Stimulated activated naive CD8-positive, alpha-beta T cell treated with anti-CD3 and anti-CD28 coated beads, Interleukin-15, amount 100 ng/mL, for 72 hours (primary cell): ENCODE measurements at regions not wholly inside any gene's neighbourhood (a gene's known extent, or its start where the extent isn't known, plus 50 kb on each side); places are given as distances from the start of the nearest gene placed in this dataset.
A peak's percentile ranks its signal among the peaks of the same experiment; 100 is the strongest.

Experiments
- ATAC-seq: fragments of 150-1000 bp; cut with Tn5 transposase; 2 replicates; pipeline ENCODE4 v1.10.0; 2021; ENCODE audit warnings: mild to moderate bottlenecking, moderate library complexity
- DNase-seq, 2 donors: peaks; one replicate each; pipeline ENCODE4 v3.0.0; 2021 to 2022
- H3K27ac Mint-ChIP-seq, 2 donors: one replicate each; pipeline ENCODE4 v1.8.0; 2022; ENCODE audit warnings: mild to moderate bottlenecking in 2 of 2, mixed read lengths in 2 of 2, moderate library complexity in 2 of 2
- H3K27me3 Mint-ChIP-seq: one replicate; pipeline ENCODE4 v1.8.0; 2022; ENCODE audit warnings: mixed read lengths
- H3K4me1 Mint-ChIP-seq: one replicate; pipeline ENCODE4 v1.8.0; 2022; ENCODE audit warnings: mild to moderate bottlenecking, mixed read lengths
- H3K4me3 Mint-ChIP-seq, 2 donors: one replicate each; pipeline ENCODE4 v1.8.0; 2022; ENCODE audit warnings: mild to moderate bottlenecking in 2 of 2, mixed read lengths in 2 of 2, moderate library complexity in 1 of 2
- H3K9me3 Mint-ChIP-seq, 2 donors: one replicate each; pipeline ENCODE4 v1.8.0; 2022; ENCODE audit warnings: mixed read lengths in 2 of 2

DNA sequence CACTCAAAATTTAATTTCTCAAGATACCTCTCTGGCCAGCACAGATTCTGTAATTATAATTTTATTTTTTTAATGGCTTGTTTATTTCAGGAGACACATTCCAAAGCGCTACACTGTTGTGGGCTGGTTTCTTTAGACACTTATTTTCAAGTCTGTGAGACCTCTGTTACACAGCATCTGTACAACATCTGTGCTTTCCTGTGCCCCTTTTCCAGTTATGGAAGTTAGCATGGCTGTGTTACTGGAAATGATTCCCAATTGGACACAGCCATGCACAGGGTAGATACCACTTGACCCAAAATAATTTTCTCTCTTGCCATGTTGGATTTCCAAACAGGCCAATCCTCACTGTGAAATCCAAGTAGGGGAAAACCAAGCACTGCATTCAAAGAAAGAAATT lies 172.3 kb upstream of the ADCY1 start:
- ATAC-seq, result no peak
- H3K9me3 Mint-ChIP-seq, result peaks cover 6 to 9% of the 10 kb centered on the region in 2 donors
- H3K27ac Mint-ChIP-seq, result peak overlapping the region; percentile 87 to 96
- H3K27me3 Mint-ChIP-seq, result peaks cover 55% of the 10 kb centered on the region
- DNase-seq, result no peak
- H3K4me3 Mint-ChIP-seq, result no peak overlapping the region
- H3K4me1 Mint-ChIP-seq, result peaks cover 21% of the 10 kb centered on the region

DNA sequence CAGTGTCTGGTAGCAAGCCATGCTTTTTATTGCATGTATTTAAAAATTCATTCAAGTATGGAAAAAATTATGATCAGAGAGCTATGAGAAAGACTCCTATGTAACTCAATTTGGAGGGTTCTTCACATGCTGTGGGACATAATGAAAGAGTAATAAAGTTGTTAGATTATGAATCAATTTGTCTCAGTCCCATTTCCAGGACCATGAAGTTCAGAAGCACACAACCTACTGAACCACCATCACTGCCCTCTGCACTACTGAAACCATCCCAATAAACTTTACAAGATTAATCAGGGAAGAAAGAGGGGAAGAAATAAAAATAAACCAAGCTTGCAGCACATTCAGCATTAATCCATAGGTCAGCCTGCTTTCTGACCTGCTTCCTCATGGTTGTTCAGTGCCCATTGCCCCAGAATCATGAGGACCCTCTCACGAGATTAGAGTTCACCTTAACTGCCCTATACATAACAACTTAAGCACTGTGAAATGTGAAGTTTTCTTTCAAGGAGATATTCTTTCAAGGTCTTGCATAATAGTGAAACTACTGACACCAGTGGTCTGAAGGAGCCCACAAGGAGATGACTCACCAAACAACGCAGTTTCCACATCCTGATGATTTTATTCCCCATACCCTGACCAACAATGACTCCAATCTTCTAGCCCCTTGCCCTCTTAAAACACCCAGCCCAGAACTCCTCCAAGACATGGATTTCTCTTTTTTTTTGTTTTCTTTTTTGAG lies 171.5 kb upstream of the ADCY1 start:
- H3K4me3 Mint-ChIP-seq, result no peak overlapping the region
- H3K9me3 Mint-ChIP-seq, result peaks cover 6 to 9% of the 10 kb centered on the region in 2 donors
- peaks cover 55% of the 10 kb centered on the region for H3K27me3 Mint-ChIP-seq
- ATAC-seq (peak; percentile 91), DNase-seq (peak; percentile 22 to 49)
- peak overlapping the region; percentile 87 to 96 for H3K27ac Mint-ChIP-seq
- H3K4me1 Mint-ChIP-seq, result peaks cover 21% of the 10 kb centered on the region

DNA sequence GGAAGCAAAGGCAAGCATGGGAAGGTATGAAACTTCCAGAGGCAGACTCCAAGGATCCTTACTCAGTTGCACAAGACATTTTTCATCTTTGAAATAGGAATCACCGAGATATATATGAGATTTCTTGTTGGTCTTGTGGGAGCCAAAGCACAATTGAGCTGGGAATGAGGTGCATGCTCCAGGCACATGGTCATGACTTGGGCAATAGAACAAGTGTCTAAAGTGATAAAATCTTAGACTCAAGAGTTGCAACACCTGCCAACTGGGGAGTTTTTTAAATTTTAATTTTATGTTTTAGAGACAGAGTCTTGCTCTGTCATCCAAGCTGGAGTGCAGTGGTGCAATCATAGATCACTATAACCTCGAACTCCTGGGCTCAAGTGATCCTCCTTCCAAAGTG lies 169.5 kb upstream of the ADCY1 start:
- Mint-ChIP-seq H3K4me3 (no peak overlapping the region), H3K4me1 (peaks cover 21% of the 10 kb centered on the region), H3K27ac (peak overlapping the region in 1 of 2 donors; percentile 54), H3K9me3 (peaks cover 6 to 9% of the 10 kb centered on the region in 2 donors), H3K27me3 (peaks cover 55% of the 10 kb centered on the region)
- no peak for DNase-seq
- ATAC-seq, result no peak

DNA sequence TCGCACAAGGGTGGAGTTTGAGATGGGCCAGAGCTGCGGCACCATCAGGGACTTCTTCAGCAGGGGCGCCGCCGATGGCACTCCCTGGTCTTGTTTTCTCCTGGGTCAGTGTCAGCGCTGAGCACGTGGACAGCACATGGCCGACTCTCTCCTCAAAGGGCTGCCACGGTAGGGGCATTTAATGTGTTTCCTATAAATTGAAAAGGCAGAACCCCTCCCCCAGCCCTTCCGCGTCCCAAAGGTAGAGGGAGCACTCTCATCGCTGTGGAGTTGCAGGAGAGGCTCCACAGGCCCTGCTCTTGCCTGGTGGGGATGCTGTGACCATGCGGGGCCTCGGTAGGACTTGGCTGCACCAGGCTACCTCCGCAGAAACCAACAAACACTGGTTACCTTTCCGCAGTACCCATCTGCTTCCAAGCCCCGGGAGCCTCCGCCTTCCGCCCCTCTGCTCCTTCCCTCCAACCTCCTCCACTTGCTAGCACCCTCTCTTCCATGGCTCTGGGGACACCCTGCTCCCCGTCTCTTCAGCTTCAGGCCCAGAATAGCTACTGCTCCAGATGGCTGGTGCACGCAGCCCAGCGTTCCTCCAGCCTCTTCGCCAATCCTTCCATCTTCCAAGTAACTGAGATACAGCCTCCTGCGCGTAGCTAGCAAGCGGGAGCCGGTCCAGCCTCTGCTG lies 166.3 kb upstream of the ADCY1 start:
- Mint-ChIP-seq H3K4me1 (peaks cover 11% of the 10 kb centered on the region), H3K27me3 (peaks cover 42% of the 10 kb centered on the region), H3K4me3 (no peak overlapping the region), H3K27ac (peak overlapping the region in 1 of 2 donors; percentile 19), H3K9me3 (peaks cover 14 to 28% of the 10 kb centered on the region in 2 donors)
- DNase-seq, result no peak
- no peak for ATAC-seq

DNA sequence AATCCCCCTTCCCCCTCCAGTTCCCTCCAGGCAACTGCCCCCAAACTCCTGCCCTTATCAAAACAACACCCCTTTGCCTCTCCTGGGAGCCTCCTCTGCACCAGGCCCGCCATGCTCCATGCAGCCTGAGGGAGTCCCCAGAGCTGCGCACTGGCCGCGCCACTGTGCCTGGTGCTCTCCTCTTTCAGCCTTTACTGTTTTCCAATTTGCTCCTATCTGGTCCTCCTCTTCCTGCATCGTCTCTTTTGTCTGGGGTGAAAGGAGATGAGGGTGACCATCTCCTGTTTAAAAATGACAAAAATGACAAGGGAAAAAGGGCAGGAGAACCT lies 165.8 kb upstream of the ADCY1 start:
- H3K4me3 Mint-ChIP-seq, result no peak overlapping the region
- H3K4me1 Mint-ChIP-seq, result peaks cover 5% of the 10 kb centered on the region
- H3K9me3 Mint-ChIP-seq, result peaks cover 14 to 26% of the 10 kb centered on the region in 2 donors
- ATAC-seq, result no peak
- no peak for DNase-seq
- peaks cover 42% of the 10 kb centered on the region for H3K27me3 Mint-ChIP-seq
- peak overlapping the region in 1 of 2 donors; percentile 19 for H3K27ac Mint-ChIP-seq

DNA sequence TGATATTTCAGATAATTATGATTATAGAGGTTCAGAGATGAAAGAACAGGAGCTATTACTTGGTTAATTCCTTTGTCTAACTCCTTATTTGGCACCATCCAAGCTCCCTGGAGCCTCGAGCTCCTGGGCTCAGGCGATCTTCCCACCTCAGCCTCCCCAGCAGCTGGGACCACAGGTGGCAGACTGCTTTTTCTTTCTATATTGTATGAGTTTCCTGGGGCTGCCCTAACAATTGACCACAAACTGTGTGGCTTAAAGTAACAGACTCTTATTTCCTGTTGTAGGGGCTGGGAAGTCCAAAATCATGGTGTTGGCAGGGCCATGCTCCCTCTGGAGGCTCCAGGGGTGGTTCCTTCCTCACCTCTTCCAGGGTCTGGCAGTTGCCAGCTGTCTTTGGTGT lies 163.3 kb upstream of the ADCY1 start:
- peaks cover 21% of the 10 kb centered on the region for H3K27me3 Mint-ChIP-seq
- ATAC-seq (no peak), DNase-seq (no peak)
- peaks cover 9 to 19% of the 10 kb centered on the region in 2 donors for H3K9me3 Mint-ChIP-seq
- H3K27ac Mint-ChIP-seq, result no peak overlapping the region
- no peak overlapping the region for H3K4me3 Mint-ChIP-seq
- H3K4me1 Mint-ChIP-seq, result no peaks in the 10 kb centered on the region

DNA sequence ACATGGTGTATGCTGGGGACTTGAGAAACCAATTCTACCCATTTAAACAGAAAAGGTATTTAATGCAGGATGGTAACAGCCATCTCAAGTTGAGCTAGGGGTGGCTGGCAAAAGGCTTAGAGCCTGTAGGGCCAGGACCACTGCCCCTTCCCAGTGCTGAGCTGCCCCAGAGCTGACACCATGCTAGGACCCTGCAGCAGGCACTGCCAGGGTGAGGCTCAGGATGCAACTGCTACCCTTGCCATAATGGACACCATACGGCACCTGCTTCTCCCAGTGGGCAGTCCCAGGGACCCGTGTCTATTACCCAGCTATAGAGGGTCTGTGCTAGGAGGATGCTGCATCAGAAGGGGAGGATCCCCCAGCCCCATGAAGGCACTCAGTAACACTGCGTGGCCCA lies 160.7 kb upstream of the ADCY1 start:
- DNase-seq, result no peak
- Mint-ChIP-seq H3K27ac (no peak overlapping the region), H3K27me3 (peaks cover 18% of the 10 kb centered on the region), H3K4me1 (peaks cover 6% of the 10 kb centered on the region), H3K9me3 (peaks cover 9 to 19% of the 10 kb centered on the region in 2 donors), H3K4me3 (no peak overlapping the region)
- no peak for ATAC-seq

DNA sequence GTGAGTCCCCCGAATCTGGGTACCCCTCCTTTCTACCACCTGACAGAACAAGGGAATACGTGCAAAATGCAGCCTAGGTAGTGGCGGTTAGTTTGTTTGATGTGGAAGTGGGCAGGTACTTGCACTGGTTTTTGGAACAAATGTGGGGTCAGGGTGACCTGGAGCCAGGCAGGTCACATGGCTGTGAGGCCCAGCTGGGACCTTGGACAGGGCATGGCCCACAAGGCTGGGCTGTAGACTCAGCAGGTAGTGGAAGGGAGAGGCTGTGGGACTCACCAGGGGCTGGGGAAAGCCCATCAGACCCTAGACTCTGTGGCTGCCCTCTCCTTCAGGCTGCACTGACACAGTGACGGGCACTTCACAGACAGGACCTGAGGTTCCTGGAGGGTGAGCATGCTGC lies 159.9 kb upstream of the ADCY1 start:
- Mint-ChIP-seq H3K9me3 (peaks cover 9 to 19% of the 10 kb centered on the region in 2 donors), H3K4me3 (no peak overlapping the region), H3K27ac (no peak overlapping the region), H3K27me3 (peaks cover 13% of the 10 kb centered on the region), H3K4me1 (peaks cover 6% of the 10 kb centered on the region)
- ATAC-seq (no peak), DNase-seq (no peak)

DNA sequence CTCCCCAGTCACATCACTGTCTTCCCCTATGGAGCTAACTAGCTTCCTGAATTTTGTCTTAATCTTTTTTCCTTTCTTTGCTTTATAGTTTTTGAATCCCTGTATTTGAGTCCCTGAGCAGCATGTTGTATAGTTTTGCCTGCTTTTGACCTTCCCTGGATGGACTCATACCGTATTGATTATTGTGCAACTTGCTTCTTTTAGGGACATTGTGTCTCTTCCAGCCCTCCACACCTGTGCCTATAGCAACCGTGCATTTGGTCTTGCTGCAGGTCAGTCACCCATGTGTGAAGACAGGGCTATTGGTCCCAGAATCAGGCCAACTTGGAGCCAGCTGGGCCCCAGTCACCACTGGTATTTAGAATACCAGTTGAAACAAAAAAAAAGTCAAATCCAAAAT lies 158.9 kb upstream of the ADCY1 start:
- H3K27me3 Mint-ChIP-seq, result peaks cover 20% of the 10 kb centered on the region
- H3K9me3 Mint-ChIP-seq, result peaks cover 9 to 19% of the 10 kb centered on the region in 2 donors
- ATAC-seq (no peak), DNase-seq (no peak)
- H3K4me3 Mint-ChIP-seq, result no peak overlapping the region
- peaks cover 6% of the 10 kb centered on the region for H3K4me1 Mint-ChIP-seq
- H3K27ac Mint-ChIP-seq, result no peak overlapping the region

DNA sequence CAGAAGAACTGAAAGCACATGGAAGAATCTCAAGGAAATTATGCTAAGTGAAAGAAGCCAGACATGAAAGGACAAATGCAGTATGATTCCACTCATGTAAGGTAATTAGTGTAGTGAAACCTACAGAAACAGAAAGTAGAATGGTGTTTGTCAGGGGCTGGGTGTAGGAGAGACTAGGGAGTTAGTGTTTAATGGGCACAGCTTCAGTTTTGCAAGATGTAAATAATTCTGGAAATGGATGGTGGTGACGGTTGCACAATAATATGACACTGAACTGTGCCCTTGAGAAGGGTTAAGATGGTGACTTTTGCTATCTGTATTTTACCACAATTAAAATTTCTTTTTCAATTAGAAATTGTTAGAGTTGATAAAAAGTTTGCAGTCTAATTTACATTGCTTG lies 157.3 kb upstream of the ADCY1 start:
- Mint-ChIP-seq H3K27me3 (peaks cover 29% of the 10 kb centered on the region), H3K4me1 (peaks cover 6% of the 10 kb centered on the region), H3K9me3 (peaks cover 0 to 6% of the 10 kb centered on the region in 2 donors), H3K27ac (peak overlapping the region in 1 of 2 donors; percentile 14), H3K4me3 (no peak overlapping the region)
- no peak for DNase-seq
- peak; percentile 64 for ATAC-seq

DNA sequence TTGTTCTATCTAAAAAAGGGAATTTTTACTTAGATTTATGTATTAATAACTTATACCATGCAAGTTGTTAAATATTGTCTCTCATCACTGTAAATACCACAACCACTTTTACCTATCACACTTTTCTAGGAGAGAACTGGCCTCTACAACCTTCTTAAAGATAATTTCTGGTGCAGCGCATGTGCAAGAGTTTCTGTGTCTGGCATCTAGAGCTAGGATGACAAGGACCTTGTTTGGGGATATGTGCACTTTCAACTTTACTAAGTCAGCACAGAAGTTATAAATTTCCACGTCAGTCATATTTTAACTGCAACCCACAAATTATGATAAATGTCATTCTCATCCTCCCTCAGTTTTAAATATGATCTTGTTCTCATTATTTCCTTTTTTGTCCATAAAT lies 156.9 kb upstream of the ADCY1 start:
- Mint-ChIP-seq H3K4me3 (no peak overlapping the region), H3K4me1 (peaks cover 6% of the 10 kb centered on the region)
- no peak for ATAC-seq

DNA sequence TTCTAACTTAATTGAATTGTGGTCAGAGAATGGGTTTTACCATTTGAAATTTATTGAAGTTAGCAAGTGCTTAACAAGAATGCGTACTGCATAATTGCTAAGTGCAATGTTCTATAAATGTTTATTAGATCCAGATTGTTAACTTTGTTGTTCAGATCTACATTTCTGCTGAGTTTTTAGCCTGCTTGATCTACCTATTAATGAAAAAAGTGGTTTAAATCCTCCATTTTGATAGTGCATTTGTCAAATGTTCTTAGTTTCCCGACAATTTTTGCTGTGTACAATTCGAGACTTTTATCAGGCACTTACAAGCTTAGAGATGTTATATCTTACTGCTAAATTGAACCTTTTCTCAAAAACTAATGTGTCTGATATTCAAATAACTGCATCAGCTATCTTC lies 156.4 kb upstream of the ADCY1 start:
- peaks cover 6% of the 10 kb centered on the region for H3K4me1 Mint-ChIP-seq
- H3K4me3 Mint-ChIP-seq, result no peak overlapping the region
- ATAC-seq (no peak), DNase-seq (no peak)
- H3K27me3 Mint-ChIP-seq, result peaks cover 36% of the 10 kb centered on the region
- no peak overlapping the region for H3K27ac Mint-ChIP-seq
- no peaks in the 10 kb centered on the region for H3K9me3 Mint-ChIP-seq

More for the DNA sequence above, 156.9 kb upstream of the ADCY1 start:
- peaks cover 0 to 2% of the 10 kb centered on the region in 2 donors for H3K9me3 Mint-ChIP-seq
- H3K27ac Mint-ChIP-seq, result no peak overlapping the region
- H3K27me3 Mint-ChIP-seq, result peaks cover 31% of the 10 kb centered on the region
- DNase-seq, result no peak

DNA sequence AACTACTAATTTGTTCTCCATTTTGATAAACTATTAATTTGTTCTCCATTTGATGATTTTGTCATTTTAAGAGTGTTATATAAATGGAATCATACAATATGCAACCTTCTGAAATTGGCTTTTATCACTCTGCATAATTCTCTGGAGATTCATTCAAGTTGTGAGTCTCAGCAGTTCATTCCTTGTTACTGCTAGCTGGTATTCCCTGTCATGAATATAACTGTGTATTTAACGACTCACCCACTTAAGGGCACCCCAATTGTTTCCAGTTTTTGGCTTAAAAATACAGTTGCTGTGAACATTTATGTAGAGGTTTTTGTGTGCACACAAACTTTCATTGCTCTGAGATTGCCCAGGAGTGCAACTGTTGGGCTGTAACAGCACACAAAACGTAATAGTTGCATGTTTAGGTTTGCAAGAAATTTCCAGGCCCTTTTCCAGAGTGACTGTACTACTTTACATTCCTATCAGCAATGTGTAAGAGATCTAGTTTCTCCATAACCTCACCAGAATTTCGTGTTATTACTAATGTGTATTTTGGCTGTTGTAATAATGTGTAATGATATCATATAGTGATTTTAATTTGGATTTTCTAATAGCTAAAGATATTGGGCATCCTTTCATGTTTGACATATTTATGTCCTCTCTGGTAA lies 153.2 kb upstream of the ADCY1 start:
- H3K27ac Mint-ChIP-seq, result no peak overlapping the region
- DNase-seq (no peak), ATAC-seq (no peak)
- H3K27me3 Mint-ChIP-seq, result peaks cover 48% of the 10 kb centered on the region
- H3K9me3 Mint-ChIP-seq, result no peaks in the 10 kb centered on the region
- no peak overlapping the region for H3K4me3 Mint-ChIP-seq
- H3K4me1 Mint-ChIP-seq, result peaks cover 6% of the 10 kb centered on the region

DNA sequence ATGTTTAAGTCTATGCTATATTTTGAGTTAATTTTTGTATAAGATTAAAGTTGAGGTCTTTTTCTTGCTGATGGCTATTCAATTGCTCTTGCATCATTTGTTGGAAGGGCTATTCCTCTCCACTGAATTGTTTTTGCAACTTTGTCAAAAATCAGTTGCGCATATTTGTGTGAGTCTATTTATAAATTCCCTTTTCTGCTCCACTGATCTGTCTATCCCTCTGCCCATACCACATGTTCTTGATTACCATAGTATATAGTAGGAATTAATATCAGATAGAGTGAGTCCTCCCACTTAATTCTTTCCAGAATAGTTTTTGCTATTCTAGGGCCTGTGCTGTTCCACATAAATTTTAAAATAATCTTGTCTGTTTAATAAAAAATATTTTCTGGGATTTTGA lies 152.4 kb upstream of the ADCY1 start:
- ATAC-seq, result no peak
- no peak for DNase-seq
- peaks cover 2% of the 10 kb centered on the region for H3K4me1 Mint-ChIP-seq
- peaks cover 52% of the 10 kb centered on the region for H3K27me3 Mint-ChIP-seq
- H3K27ac Mint-ChIP-seq, result no peak overlapping the region
- H3K4me3 Mint-ChIP-seq, result no peak overlapping the region
- no peaks in the 10 kb centered on the region for H3K9me3 Mint-ChIP-seq

DNA sequence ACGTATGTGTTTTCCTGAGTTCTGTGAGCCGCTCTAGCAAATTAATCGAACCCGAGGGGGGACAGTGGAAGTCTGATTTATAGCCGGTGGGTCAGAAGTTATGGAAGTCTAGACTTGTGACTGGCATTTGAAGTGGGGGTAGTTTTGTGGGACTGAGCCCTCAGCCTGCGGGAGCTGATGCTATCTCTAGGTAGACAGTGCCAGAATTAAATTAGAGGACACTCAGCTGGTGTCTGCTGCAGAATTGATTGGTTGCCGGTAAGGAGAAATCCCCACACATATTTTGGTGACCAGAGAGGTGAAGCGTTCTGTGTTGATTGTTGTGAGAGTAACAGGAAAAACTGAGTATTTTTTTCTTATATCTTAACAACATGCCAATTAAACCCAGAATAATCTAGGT lies 143.8 kb upstream of the ADCY1 start:
- Mint-ChIP-seq H3K4me3 (no peak overlapping the region), H3K27ac (no peak overlapping the region), H3K4me1 (no peaks in the 10 kb centered on the region), H3K27me3 (peaks cover 31% of the 10 kb centered on the region), H3K9me3 (no peaks in the 10 kb centered on the region)
- no peak for DNase-seq
- ATAC-seq, result no peak

DNA sequence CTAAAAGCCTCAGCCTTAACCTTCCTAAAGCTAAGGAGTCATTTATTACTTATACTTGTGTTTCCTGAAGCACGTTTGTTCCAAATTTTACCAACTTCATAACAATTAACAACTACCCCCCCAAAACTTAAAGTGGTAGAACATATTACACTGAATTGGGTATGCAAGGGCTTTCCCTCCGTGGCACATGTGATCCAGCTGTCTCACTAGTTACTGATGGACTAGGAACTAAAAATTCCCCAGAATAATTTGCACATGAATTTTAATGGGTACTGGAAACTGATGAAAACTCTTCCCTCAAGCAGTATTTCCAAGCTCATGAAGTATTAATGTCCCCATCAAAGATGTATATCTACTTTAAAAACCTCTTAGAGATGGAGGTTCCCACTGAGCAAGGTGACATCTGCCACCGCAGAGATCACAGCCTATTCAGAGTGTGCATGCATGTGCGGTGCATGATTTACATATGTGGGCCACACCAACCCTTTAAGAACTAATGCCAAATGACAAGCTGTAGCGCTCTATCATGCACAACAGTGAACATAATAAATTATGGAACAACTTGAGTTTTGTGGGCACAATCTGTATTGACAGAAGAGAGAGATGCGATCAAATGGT lies 139.9 kb upstream of the ADCY1 start:
- ATAC-seq, result no peak
- Mint-ChIP-seq H3K27ac (no peak overlapping the region), H3K4me1 (no peaks in the 10 kb centered on the region), H3K4me3 (no peak overlapping the region), H3K9me3 (no peaks in the 10 kb centered on the region), H3K27me3 (peaks cover 41% of the 10 kb centered on the region)
- no peak for DNase-seq
